A673 (cell line): ENCODE measurements at regions not wholly inside any gene's neighbourhood (a gene's known extent, or its start where the extent isn't known, plus 50 kb on each side); places are given as distances from the start of the nearest gene placed in this dataset.

ENCODE experiments used
- CTCF ChIP-seq: fragments of 300-800, 200-600 bp; sonication (generic); conservative IDR thresholded peaks from 2 replicates; pipeline ENCODE4 v1.5.1; 2017; ENCODE audit warnings: low read depth, mild to moderate bottlenecking, antibody characterized with exemption, low read length, moderate library complexity, mixed read lengths
- EZH2 ChIP-seq: fragments of 200-600 bp; sonication (generic); IDR thresholded peaks from 2 replicates; pipeline ENCODE4 v1.6.1; 2017; ENCODE audit warnings: borderline replicate concordance, low read depth, mild to moderate bottlenecking, mixed read lengths, antibody characterized with exemption, low read length; ENCODE audit not compliant: poor library complexity, severe bottlenecking

GRCh38 chr2:238525990-238526389, 99.3 kb downstream of the ASB1 start:
- no peak for TF ChIP-seq CTCF
- TF ChIP-seq EZH2, result no peak
